ENCODE measurements at regions not wholly inside any gene's neighbourhood (a gene's known extent, or its start where the extent isn't known, plus 50 kb on each side); places are given as distances from the start of the nearest gene placed in this dataset.

GRCh38 chr14:98165976-98166375, 1106.0 kb downstream of the BCL11B start:
- no peak overlapping the region for H3K4me3 ChIP-seq (ENCODE audit: low read depth, low read length)
- no peak overlapping the region for H3K4me2 ChIP-seq (ENCODE audit: low read length)
- TF ChIP-seq, protein P1, sequence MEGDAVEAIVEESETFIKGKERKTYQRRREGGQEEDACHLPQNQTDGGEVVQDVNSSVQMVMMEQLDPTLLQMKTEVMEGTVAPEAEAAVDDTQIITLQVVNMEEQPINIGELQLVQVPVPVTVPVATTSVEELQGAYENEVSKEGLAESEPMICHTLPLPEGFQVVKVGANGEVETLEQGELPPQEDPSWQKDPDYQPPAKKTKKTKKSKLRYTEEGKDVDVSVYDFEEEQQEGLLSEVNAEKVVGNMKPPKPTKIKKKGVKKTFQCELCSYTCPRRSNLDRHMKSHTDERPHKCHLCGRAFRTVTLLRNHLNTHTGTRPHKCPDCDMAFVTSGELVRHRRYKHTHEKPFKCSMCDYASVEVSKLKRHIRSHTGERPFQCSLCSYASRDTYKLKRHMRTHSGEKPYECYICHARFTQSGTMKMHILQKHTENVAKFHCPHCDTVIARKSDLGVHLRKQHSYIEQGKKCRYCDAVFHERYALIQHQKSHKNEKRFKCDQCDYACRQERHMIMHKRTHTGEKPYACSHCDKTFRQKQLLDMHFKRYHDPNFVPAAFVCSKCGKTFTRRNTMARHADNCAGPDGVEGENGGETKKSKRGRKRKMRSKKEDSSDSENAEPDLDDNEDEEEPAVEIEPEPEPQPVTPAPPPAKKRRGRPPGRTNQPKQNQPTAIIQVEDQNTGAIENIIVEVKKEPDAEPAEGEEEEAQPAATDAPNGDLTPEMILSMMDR (IDR thresholded peaks at IDR 0.05), result no peak
- no peaks in the 10 kb centered on the region for H3K4me1 ChIP-seq
- no peaks in the 10 kb centered on the region for H3K9me3 ChIP-seq (ENCODE audit: control insufficient read depth, low read length)
- no peak overlapping the region for H3K9ac ChIP-seq
- H3K27ac ChIP-seq, result no peak overlapping the region
- H3K36me3 ChIP-seq (ENCODE audit: control insufficient read depth, insufficient read depth, low read length), result no peaks in the 10 kb centered on the region
- H3K79me2 ChIP-seq, result no peaks in the 10 kb centered on the region
- no peak overlapping the region for H2AFZ ChIP-seq
- H3K27me3 ChIP-seq (ENCODE audit: control insufficient read depth, insufficient read depth, low read length), result no peaks in the 10 kb centered on the region

- Histone ChIP-seq H2AFZ (no peak overlapping the region), H3K79me2 (no peaks in the 10 kb centered on the region), H3K9me3 (ENCODE audit: control insufficient read depth, low read length) (no peaks in the 10 kb centered on the region), H3K36me3 (ENCODE audit: control insufficient read depth, insufficient read depth, low read length) (no peaks in the 10 kb centered on the region), H3K27me3 (ENCODE audit: control insufficient read depth, insufficient read depth, low read length) (no peaks in the 10 kb centered on the region), H3K4me2 (ENCODE audit: low read length) (no peak overlapping the region), H3K9ac (no peak overlapping the region), H3K4me1 (no peaks in the 10 kb centered on the region), H3K27ac (no peak overlapping the region), H3K4me3 (ENCODE audit: low read depth, low read length) (no peak overlapping the region)
- TF ChIP-seq, protein P1 (IDR thresholded peaks at IDR 0.05), result no peak
Observed at GRCh38 chr14:98167275-98167674, 1104.7 kb downstream of the BCL11B start.

GRCh38 chr14:98167705-98168104, 1104.3 kb downstream of the BCL11B start:
- no peaks in the 10 kb centered on the region for H3K27me3 ChIP-seq (ENCODE audit: control insufficient read depth, insufficient read depth, low read length)
- H3K27ac ChIP-seq, result no peak overlapping the region
- no peak overlapping the region for H3K4me2 ChIP-seq (ENCODE audit: low read length)
- TF ChIP-seq, protein P1 (IDR thresholded peaks at IDR 0.05), result no peak
- H3K9ac ChIP-seq, result no peak overlapping the region
- no peaks in the 10 kb centered on the region for H3K36me3 ChIP-seq (ENCODE audit: control insufficient read depth, insufficient read depth, low read length)
- no peaks in the 10 kb centered on the region for H3K79me2 ChIP-seq
- H3K4me3 ChIP-seq (ENCODE audit: low read depth, low read length), result no peak overlapping the region
- no peaks in the 10 kb centered on the region for H3K9me3 ChIP-seq (ENCODE audit: control insufficient read depth, low read length)
- no peak overlapping the region for H2AFZ ChIP-seq
- no peaks in the 10 kb centered on the region for H3K4me1 ChIP-seq

GRCh38 chr14:98168211-98168985, 1103.6 kb downstream of the BCL11B start:
- Histone ChIP-seq H3K27ac (no peak overlapping the region), H3K27me3 (ENCODE audit: control insufficient read depth, insufficient read depth, low read length) (no peaks in the 10 kb centered on the region), H3K4me2 (ENCODE audit: low read length) (no peak overlapping the region), H3K9ac (no peak overlapping the region), H3K4me3 (ENCODE audit: low read depth, low read length) (no peak overlapping the region), H2AFZ (no peak overlapping the region), H3K9me3 (ENCODE audit: control insufficient read depth, low read length) (no peaks in the 10 kb centered on the region), H3K79me2 (no peaks in the 10 kb centered on the region), H3K36me3 (ENCODE audit: control insufficient read depth, insufficient read depth, low read length) (no peaks in the 10 kb centered on the region), H3K4me1 (no peaks in the 10 kb centered on the region)
- TF ChIP-seq, protein P1 (IDR thresholded peaks at IDR 0.05), result no peak

GRCh38 chr14:98169170-98169587, 1102.8 kb downstream of the BCL11B start:
- H3K9me3 ChIP-seq (ENCODE audit: control insufficient read depth, low read length), result no peaks in the 10 kb centered on the region
- TF ChIP-seq, protein P1 (IDR thresholded peaks at IDR 0.05), result no peak
- no peak overlapping the region for H3K4me2 ChIP-seq (ENCODE audit: low read length)
- H3K4me1 ChIP-seq, result no peaks in the 10 kb centered on the region
- H3K36me3 ChIP-seq (ENCODE audit: control insufficient read depth, insufficient read depth, low read length), result no peaks in the 10 kb centered on the region
- H3K27me3 ChIP-seq (ENCODE audit: control insufficient read depth, insufficient read depth, low read length), result no peaks in the 10 kb centered on the region
- no peak overlapping the region for H2AFZ ChIP-seq
- H3K4me3 ChIP-seq (ENCODE audit: low read depth, low read length), result no peak overlapping the region
- H3K79me2 ChIP-seq, result no peaks in the 10 kb centered on the region
- H3K27ac ChIP-seq, result no peak overlapping the region
- no peak overlapping the region for H3K9ac ChIP-seq
